ENCODE measurements at regions not wholly inside any gene's neighbourhood (a gene's known extent, or its start where the extent isn't known, plus 50 kb on each side); places are given as distances from the start of the nearest gene placed in this dataset.

GRCh38 chrX:26788402-26788998, 572.5 kb downstream of the MAGEB5 start:
- H3K79me2 ChIP-seq (ENCODE audit: insufficient read depth, low read length) = no peaks in the 10 kb centered on the region
- H3K9me3 ChIP-seq (ENCODE audit: insufficient read depth, low read length) = no peaks in the 10 kb centered on the region
- no peak overlapping the region for H3K4me2 ChIP-seq (ENCODE audit: low read depth, low read length, poor library complexity, severe bottlenecking)
- no peaks in the 10 kb centered on the region for H3F3A ChIP-seq (ENCODE audit: insufficient read depth)
- no peak overlapping the region for H3K4me3 ChIP-seq (ENCODE audit: insufficient read depth, low read length, poor library complexity, severe bottlenecking)
- H3K27ac ChIP-seq (ENCODE audit: low read depth, low read length) = no peak overlapping the region
- no peaks in the 10 kb centered on the region for H3K27me3 ChIP-seq (ENCODE audit: low read length)
- no peak for TF ChIP-seq EZH2phosphoT487 (conservative IDR thresholded peaks at IDR 0.05; ENCODE audit: low read length)
- TF ChIP-seq CTCF (IDR thresholded peaks at IDR 0.05; ENCODE audit: insufficient read depth, low read length, poor library complexity, severe bottlenecking) = no peak
- H3K9ac ChIP-seq (ENCODE audit: low read length) = no peak overlapping the region
- H3K9me2 ChIP-seq (replicated peaks; ENCODE audit: insufficient read depth, low read length) = no peaks in the 10 kb centered on the region
- no peaks in the 10 kb centered on the region for H3K36me3 ChIP-seq (ENCODE audit: low read length)
- no peaks in the 10 kb centered on the region for H4K20me1 ChIP-seq (ENCODE audit: low read depth, low read length)
- H2AFZ ChIP-seq (ENCODE audit: low read depth, low read length, severe bottlenecking) = no peak overlapping the region

- H2AFZ ChIP-seq (ENCODE audit: low read depth, low read length, severe bottlenecking) = no peak overlapping the region
- no peak overlapping the region for H3K4me3 ChIP-seq (ENCODE audit: insufficient read depth, low read length, poor library complexity, severe bottlenecking)
- H4K20me1 ChIP-seq (ENCODE audit: low read depth, low read length) = no peaks in the 10 kb centered on the region
- H3K9me3 ChIP-seq (ENCODE audit: insufficient read depth, low read length) = no peaks in the 10 kb centered on the region
- no peaks in the 10 kb centered on the region for H3K36me3 ChIP-seq (ENCODE audit: low read length)
- no peak overlapping the region for H3K9ac ChIP-seq (ENCODE audit: low read length)
- H3K4me2 ChIP-seq (ENCODE audit: low read depth, low read length, poor library complexity, severe bottlenecking) = no peak overlapping the region
- TF ChIP-seq EZH2phosphoT487 (conservative IDR thresholded peaks at IDR 0.05; ENCODE audit: low read length) = no peak
- TF ChIP-seq CTCF (IDR thresholded peaks at IDR 0.05; ENCODE audit: insufficient read depth, low read length, poor library complexity, severe bottlenecking) = no peak
- no peaks in the 10 kb centered on the region for H3F3A ChIP-seq (ENCODE audit: insufficient read depth)
- H3K79me2 ChIP-seq (ENCODE audit: insufficient read depth, low read length) = no peaks in the 10 kb centered on the region
- no peaks in the 10 kb centered on the region for H3K27me3 ChIP-seq (ENCODE audit: low read length)
- H3K9me2 ChIP-seq (replicated peaks; ENCODE audit: insufficient read depth, low read length) = no peaks in the 10 kb centered on the region
- H3K27ac ChIP-seq (ENCODE audit: low read depth, low read length) = no peak overlapping the region
Observed at GRCh38 chrX:26783512-26784225, 567.7 kb downstream of the MAGEB5 start.

- H3K4me2 ChIP-seq (ENCODE audit: low read depth, low read length, poor library complexity, severe bottlenecking) = no peak overlapping the region
- H3K36me3 ChIP-seq (ENCODE audit: low read length) = no peaks in the 10 kb centered on the region
- no peak overlapping the region for H3K9ac ChIP-seq (ENCODE audit: low read length)
- H3K79me2 ChIP-seq (ENCODE audit: insufficient read depth, low read length) = no peaks in the 10 kb centered on the region
- H3K27me3 ChIP-seq (ENCODE audit: low read length) = no peaks in the 10 kb centered on the region
- no peak overlapping the region for H3K4me3 ChIP-seq (ENCODE audit: insufficient read depth, low read length, poor library complexity, severe bottlenecking)
- no peak for TF ChIP-seq CTCF (IDR thresholded peaks at IDR 0.05; ENCODE audit: insufficient read depth, low read length, poor library complexity, severe bottlenecking)
- TF ChIP-seq EZH2phosphoT487 (conservative IDR thresholded peaks at IDR 0.05; ENCODE audit: low read length) = no peak
- no peaks in the 10 kb centered on the region for H3K9me2 ChIP-seq (replicated peaks; ENCODE audit: insufficient read depth, low read length)
- H2AFZ ChIP-seq (ENCODE audit: low read depth, low read length, severe bottlenecking) = no peak overlapping the region
- H4K20me1 ChIP-seq (ENCODE audit: low read depth, low read length) = no peaks in the 10 kb centered on the region
- H3K27ac ChIP-seq (ENCODE audit: low read depth, low read length) = no peak overlapping the region
- H3F3A ChIP-seq (ENCODE audit: insufficient read depth) = no peaks in the 10 kb centered on the region
- no peaks in the 10 kb centered on the region for H3K9me3 ChIP-seq (ENCODE audit: insufficient read depth, low read length)
Observed at GRCh38 chrX:26778320-26778888, 562.4 kb downstream of the MAGEB5 start.

Measured in SU-DHL-6 (cell line).